ENCODE measurements at regions not wholly inside any gene's neighbourhood (a gene's known extent, or its start where the extent isn't known, plus 50 kb on each side); places are given as distances from the start of the nearest gene placed in this dataset.

GRCh38 chr13:44044547-44045179, 165.0 kb downstream of the LACC1 start:
- no peak for TF ChIP-seq CTCF (IDR thresholded peaks at IDR 0.05 in 2 of 3, conservative IDR thresholded peaks at IDR 0.05 in 1 of 3; ENCODE audit: control insufficient read depth in 2 of 3, extremely low read depth in 1 of 3, insufficient read depth in 1 of 3, low read depth in 3 of 3, low read length in 3 of 3)
- no peak for TF ChIP-seq SRF (IDR thresholded peaks at IDR 0.05; ENCODE audit: low read depth in 2 of 2, low read length in 2 of 2)
- no peak for TF ChIP-seq BRCA1 (IDR thresholded peaks at IDR 0.05; ENCODE audit: low read depth, low read length)
- no peak for TF ChIP-seq JUNB (IDR thresholded peaks at IDR 0.05)
- TF ChIP-seq USF2 (IDR thresholded peaks at IDR 0.05; ENCODE audit: borderline replicate concordance, low read depth, low read length), result no peak
- no peak for TF ChIP-seq FOXM1 (IDR thresholded peaks at IDR 0.05; ENCODE audit: low read depth, low read length)
- no peak for TF ChIP-seq TAF1 (IDR thresholded peaks at IDR 0.05; ENCODE audit: borderline replicate concordance, low read depth, low read length)
- no peak for TF ChIP-seq EZH2 (IDR thresholded peaks at IDR 0.05; ENCODE audit: borderline replicate concordance, control insufficient read depth, low read depth, low read length)
- no peak for TF ChIP-seq POLR2AphosphoS5 (IDR thresholded peaks at IDR 0.05; ENCODE audit: low read length)
- TF ChIP-seq POLR2A (IDR thresholded peaks at IDR 0.05; ENCODE audit: low read depth, low read length), result no peak

All from GM12878 (cell line).